HG02588 (cell line): ENCODE measurements at regions not wholly inside any gene's neighbourhood (a gene's known extent, or its start where the extent isn't known, plus 50 kb on each side); places are given as distances from the start of the nearest gene placed in this dataset.
"Not testable (repeated sequence)": the region's sequence is repeated elsewhere in the genome, so short reads cannot be mapped to it uniquely, and the experiment has no call there.

Experiments used
- ATAC-seq: cut with Tn5 transposase; IDR thresholded peaks from one replicate; pipeline ENCODE4 v1.9.1; 2021; ENCODE audit warnings: mild to moderate bottlenecking, moderate library complexity; ENCODE audit not compliant: unreplicated experiment

- ATAC-seq = not testable (repeated sequence)
These were observed 159.7 kb downstream of the ADRA2C start for GRCh38 chr4:3925841-3926240.

- not testable (repeated sequence) for ATAC-seq
These were observed 160.1 kb downstream of the ADRA2C start for GRCh38 chr4:3926271-3926670.

- not testable (repeated sequence) for ATAC-seq
These were observed 161.0 kb downstream of the ADRA2C start for GRCh38 chr4:3926969-3927755.

GRCh38 chr4:3929431-3929830 is 163.2 kb downstream of the ADRA2C start:
- not testable (repeated sequence) for ATAC-seq

- ATAC-seq = not testable (repeated sequence)
These were observed 166.5 kb downstream of the ADRA2C start for GRCh38 chr4:3932734-3933133.

GRCh38 chr4:3935406-3935805 is 169.2 kb downstream of the ADRA2C start:
- not testable (repeated sequence) for ATAC-seq

- ATAC-seq = no peak
These were observed 170.0 kb downstream of the ADRA2C start for GRCh38 chr4:3936184-3936583.

- not testable (repeated sequence) for ATAC-seq
These were observed 171.8 kb downstream of the ADRA2C start for GRCh38 chr4:3937849-3938562.

- not testable (repeated sequence) for ATAC-seq
These were observed 172.5 kb downstream of the ADRA2C start for GRCh38 chr4:3938676-3939075.

- not testable (repeated sequence) for ATAC-seq
These were observed 173.9 kb downstream of the ADRA2C start for GRCh38 chr4:3939954-3940591.

- ATAC-seq = not testable (repeated sequence)
These were observed 175.7 kb downstream of the ADRA2C start for GRCh38 chr4:3941735-3942522.

GRCh38 chr4:3942569-3942971 is 176.4 kb downstream of the ADRA2C start:
- not testable (repeated sequence) for ATAC-seq

- ATAC-seq = not testable (repeated sequence)
These were observed 176.9 kb downstream of the ADRA2C start for GRCh38 chr4:3943051-3943450.

GRCh38 chr4:3945511-3946290 is 179.5 kb downstream of the ADRA2C start:
- ATAC-seq = no peak

GRCh38 chr4:3946553-3946952 is 180.4 kb downstream of the ADRA2C start:
- ATAC-seq = not testable (repeated sequence)

- ATAC-seq = not testable (repeated sequence)
These were observed 181.6 kb downstream of the ADRA2C start for GRCh38 chr4:3947761-3948160.

GRCh38 chr4:3948210-3948609 is 182.0 kb downstream of the ADRA2C start:
- ATAC-seq = not testable (repeated sequence)

GRCh38 chr4:3949916-3950315 is 183.7 kb downstream of the ADRA2C start:
- not testable (repeated sequence) for ATAC-seq

- ATAC-seq = not testable (repeated sequence)
These were observed 186.4 kb downstream of the ADRA2C start for GRCh38 chr4:3952443-3953139.
